ENCODE measurements at regions not wholly inside any gene's neighbourhood (a gene's known extent, or its start where the extent isn't known, plus 50 kb on each side); places are given as distances from the start of the nearest gene placed in this dataset.

DNA sequence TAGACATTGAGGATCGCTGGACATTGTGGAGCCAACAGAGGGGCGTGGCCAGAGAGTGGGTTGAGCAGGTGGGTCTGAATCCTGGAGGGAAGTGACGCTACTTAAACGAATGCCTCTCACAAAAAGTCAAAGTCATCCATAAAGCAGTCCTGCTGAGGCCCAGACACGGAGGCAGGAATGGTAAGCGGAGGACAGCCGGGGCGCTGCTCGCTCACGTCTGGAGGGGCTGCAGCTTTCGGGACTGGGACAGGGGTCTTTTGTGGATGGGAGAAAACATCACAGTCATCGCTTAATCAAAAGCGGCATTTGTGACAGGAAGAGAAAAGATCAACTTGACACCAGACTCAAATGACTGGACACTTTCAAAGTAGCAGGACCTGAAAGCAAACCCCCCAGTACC is 88.4 kb downstream of the PTGR3 start:
- no peak overlapping the region for H3K9ac ChIP-seq
- H3K4me1 ChIP-seq (ENCODE audit: control insufficient read depth in 1 of 2, insufficient read depth in 2 of 2, low read depth in 1 of 2, low read length in 1 of 2): peaks cover 0 to 18% of the 10 kb centered on the region in 2 experiments; a peak in 1 of 4 replicates
- H3K27ac ChIP-seq (ENCODE audit: low read depth in 2 of 2, low read length in 1 of 2): no peak overlapping the region
- H3K9me3 ChIP-seq: no peaks in the 10 kb centered on the region
- no peak overlapping the region for H2AFZ ChIP-seq (ENCODE audit: low read depth)
- no peaks in the 10 kb centered on the region for H3K9me2 ChIP-seq
- TF ChIP-seq RXRA (IDR thresholded peaks at IDR 0.05; ENCODE audit: borderline replicate concordance, low read depth): no peak
- no peak for TF ChIP-seq FOXM1 (IDR thresholded peaks at IDR 0.05; ENCODE audit: low read depth)
- no peak for TF ChIP-seq RFX5 (IDR thresholded peaks at IDR 0.05; ENCODE audit: low read length)
- TF ChIP-seq FOSL2 (IDR thresholded peaks at IDR 0.05; ENCODE audit: borderline replicate concordance, low read depth): no peak
- no peak for TF ChIP-seq POLR2AphosphoS5 (IDR thresholded peaks at IDR 0.05; ENCODE audit: low read depth, low read length)
- no peak for TF ChIP-seq YY1 (IDR thresholded peaks at IDR 0.05; ENCODE audit: low read depth)
- no peak for TF ChIP-seq ELF1 (IDR thresholded peaks at IDR 0.05)
- no peak for TF ChIP-seq RAD21 (IDR thresholded peaks at IDR 0.05; ENCODE audit: low read length)
- no peak for TF ChIP-seq JUND (IDR thresholded peaks at IDR 0.05)
- no peak for TF ChIP-seq CTCF (IDR thresholded peaks at IDR 0.05)
- TF ChIP-seq, protein P1, sequence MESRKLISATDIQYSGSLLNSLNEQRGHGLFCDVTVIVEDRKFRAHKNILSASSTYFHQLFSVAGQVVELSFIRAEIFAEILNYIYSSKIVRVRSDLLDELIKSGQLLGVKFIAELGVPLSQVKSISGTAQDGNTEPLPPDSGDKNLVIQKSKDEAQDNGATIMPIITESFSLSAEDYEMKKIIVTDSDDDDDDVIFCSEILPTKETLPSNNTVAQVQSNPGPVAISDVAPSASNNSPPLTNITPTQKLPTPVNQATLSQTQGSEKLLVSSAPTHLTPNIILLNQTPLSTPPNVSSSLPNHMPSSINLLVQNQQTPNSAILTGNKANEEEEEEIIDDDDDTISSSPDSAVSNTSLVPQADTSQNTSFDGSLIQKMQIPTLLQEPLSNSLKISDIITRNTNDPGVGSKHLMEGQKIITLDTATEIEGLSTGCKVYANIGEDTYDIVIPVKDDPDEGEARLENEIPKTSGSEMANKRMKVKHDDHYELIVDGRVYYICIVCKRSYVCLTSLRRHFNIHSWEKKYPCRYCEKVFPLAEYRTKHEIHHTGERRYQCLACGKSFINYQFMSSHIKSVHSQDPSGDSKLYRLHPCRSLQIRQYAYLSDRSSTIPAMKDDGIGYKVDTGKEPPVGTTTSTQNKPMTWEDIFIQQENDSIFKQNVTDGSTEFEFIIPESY (IDR thresholded peaks at IDR 0.05; ENCODE audit: borderline replicate concordance, low read depth): no peak
- TF ChIP-seq NRF1 (IDR thresholded peaks at IDR 0.05; ENCODE audit: low read depth, low read length): no peak
- no peak for TF ChIP-seq FOXJ3 (CRISPR knock-in tag; IDR thresholded peaks at IDR 0.05)
- TF ChIP-seq, protein P2, sequence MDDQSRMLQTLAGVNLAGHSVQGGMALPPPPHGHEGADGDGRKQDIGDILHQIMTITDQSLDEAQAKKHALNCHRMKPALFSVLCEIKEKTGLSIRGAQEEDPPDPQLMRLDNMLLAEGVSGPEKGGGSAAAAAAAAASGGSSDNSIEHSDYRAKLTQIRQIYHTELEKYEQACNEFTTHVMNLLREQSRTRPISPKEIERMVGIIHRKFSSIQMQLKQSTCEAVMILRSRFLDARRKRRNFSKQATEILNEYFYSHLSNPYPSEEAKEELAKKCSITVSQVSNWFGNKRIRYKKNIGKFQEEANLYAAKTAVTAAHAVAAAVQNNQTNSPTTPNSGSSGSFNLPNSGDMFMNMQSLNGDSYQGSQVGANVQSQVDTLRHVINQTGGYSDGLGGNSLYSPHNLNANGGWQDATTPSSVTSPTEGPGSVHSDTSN (IDR thresholded peaks at IDR 0.05): no peak
- TF ChIP-seq GATA2 (CRISPR knock-in tag; IDR thresholded peaks at IDR 0.05): no peak
- POLR2A ChIA-PET: no interaction called here
- no peaks in the 10 kb centered on the region for H3K79me2 ChIP-seq (ENCODE audit: insufficient read depth)
- CTCF ChIA-PET: no interaction called here
- DNase-seq: no peak
- no peak overlapping the region for H3K4me2 ChIP-seq
- WGBS (ENCODE audit: low lambda C conversion rate): 83% methylated on average over 13 of the region's 13 CpGs
- no peaks in the 10 kb centered on the region for H3K27me3 ChIP-seq (ENCODE audit: insufficient read depth)
- no peak overlapping the region for H3K4me3 ChIP-seq (ENCODE audit: low read depth in 2 of 2, low read length in 1 of 2)
- H4K20me1 ChIP-seq (ENCODE audit: insufficient read depth): no peaks in the 10 kb centered on the region
- H3K36me3 ChIP-seq (replicated peaks in 1 of 2; ENCODE audit: control insufficient read depth in 1 of 2, insufficient read depth in 2 of 2, low read length in 1 of 2): no peaks in the 10 kb centered on the region
- no peaks in the 10 kb centered on the region for H3F3A ChIP-seq (replicated peaks; ENCODE audit: insufficient read depth)

GRCh38 chr18:75116809-75117208 is 92.1 kb downstream of the PTGR3 start:
- Histone ChIP-seq H3F3A (replicated peaks; ENCODE audit: insufficient read depth) (no peaks in the 10 kb centered on the region), H3K9ac (no peak overlapping the region), H3K27ac (ENCODE audit: low read depth in 2 of 2, low read length in 1 of 2) (no peak overlapping the region), H2AFZ (ENCODE audit: low read depth) (no peak overlapping the region), H3K4me1 (ENCODE audit: control insufficient read depth in 1 of 2, insufficient read depth in 2 of 2, low read depth in 1 of 2, low read length in 1 of 2) (peaks cover 0 to 24% of the 10 kb centered on the region in 2 experiments; a peak in 1 of 4 replicates), H3K79me2 (ENCODE audit: insufficient read depth) (no peaks in the 10 kb centered on the region), H3K4me3 (ENCODE audit: low read depth in 2 of 2, low read length in 1 of 2) (no peak overlapping the region), H4K20me1 (ENCODE audit: insufficient read depth) (no peaks in the 10 kb centered on the region), H3K36me3 (replicated peaks in 1 of 2; ENCODE audit: control insufficient read depth in 1 of 2, insufficient read depth in 2 of 2, low read length in 1 of 2) (no peaks in the 10 kb centered on the region), H3K4me2 (no peak overlapping the region), H3K27me3 (ENCODE audit: insufficient read depth) (no peaks in the 10 kb centered on the region), H3K9me2 (no peaks in the 10 kb centered on the region), H3K9me3 (no peaks in the 10 kb centered on the region)
- WGBS (ENCODE audit: low lambda C conversion rate): no CpG with 5 or more reads among the region's 5 CpGs
- DNase-seq: no peak
- ChIA-PET CTCF (no interaction called here), POLR2A (no interaction called here)
- TF ChIP-seq, protein P3, sequence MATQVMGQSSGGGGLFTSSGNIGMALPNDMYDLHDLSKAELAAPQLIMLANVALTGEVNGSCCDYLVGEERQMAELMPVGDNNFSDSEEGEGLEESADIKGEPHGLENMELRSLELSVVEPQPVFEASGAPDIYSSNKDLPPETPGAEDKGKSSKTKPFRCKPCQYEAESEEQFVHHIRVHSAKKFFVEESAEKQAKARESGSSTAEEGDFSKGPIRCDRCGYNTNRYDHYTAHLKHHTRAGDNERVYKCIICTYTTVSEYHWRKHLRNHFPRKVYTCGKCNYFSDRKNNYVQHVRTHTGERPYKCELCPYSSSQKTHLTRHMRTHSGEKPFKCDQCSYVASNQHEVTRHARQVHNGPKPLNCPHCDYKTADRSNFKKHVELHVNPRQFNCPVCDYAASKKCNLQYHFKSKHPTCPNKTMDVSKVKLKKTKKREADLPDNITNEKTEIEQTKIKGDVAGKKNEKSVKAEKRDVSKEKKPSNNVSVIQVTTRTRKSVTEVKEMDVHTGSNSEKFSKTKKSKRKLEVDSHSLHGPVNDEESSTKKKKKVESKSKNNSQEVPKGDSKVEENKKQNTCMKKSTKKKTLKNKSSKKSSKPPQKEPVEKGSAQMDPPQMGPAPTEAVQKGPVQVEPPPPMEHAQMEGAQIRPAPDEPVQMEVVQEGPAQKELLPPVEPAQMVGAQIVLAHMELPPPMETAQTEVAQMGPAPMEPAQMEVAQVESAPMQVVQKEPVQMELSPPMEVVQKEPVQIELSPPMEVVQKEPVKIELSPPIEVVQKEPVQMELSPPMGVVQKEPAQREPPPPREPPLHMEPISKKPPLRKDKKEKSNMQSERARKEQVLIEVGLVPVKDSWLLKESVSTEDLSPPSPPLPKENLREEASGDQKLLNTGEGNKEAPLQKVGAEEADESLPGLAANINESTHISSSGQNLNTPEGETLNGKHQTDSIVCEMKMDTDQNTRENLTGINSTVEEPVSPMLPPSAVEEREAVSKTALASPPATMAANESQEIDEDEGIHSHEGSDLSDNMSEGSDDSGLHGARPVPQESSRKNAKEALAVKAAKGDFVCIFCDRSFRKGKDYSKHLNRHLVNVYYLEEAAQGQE (IDR thresholded peaks at IDR 0.05; ENCODE audit: low read depth, low read length): no peak
- TF ChIP-seq TAF1 (IDR thresholded peaks at IDR 0.05; ENCODE audit: borderline replicate concordance, low read depth, low read length) (no peak), JUND (IDR thresholded peaks at IDR 0.05) (no peak), FOSL2 (IDR thresholded peaks at IDR 0.05; ENCODE audit: borderline replicate concordance, low read depth) (no peak), FOXJ3 (CRISPR knock-in tag; IDR thresholded peaks at IDR 0.05) (no peak), MXI1 (IDR thresholded peaks at IDR 0.05; ENCODE audit: low read depth, low read length) (no peak), EP300 (IDR thresholded peaks at IDR 0.05; ENCODE audit: borderline replicate concordance in 1 of 2, low read depth in 1 of 2, low read length in 1 of 2) (no peak), NFIC (IDR thresholded peaks at IDR 0.05; ENCODE audit: borderline replicate concordance) (no peak)
- TF ChIP-seq, protein P2 (IDR thresholded peaks at IDR 0.05): no peak

Data from SK-N-SH (cell line).